GM18870 (cell line): ENCODE measurements at regions not wholly inside any gene's neighbourhood (a gene's known extent, or its start where the extent isn't known, plus 50 kb on each side); places are given as distances from the start of the nearest gene placed in this dataset.
"Not testable (repeated sequence)": the region's sequence is repeated elsewhere in the genome, so short reads cannot be mapped to it uniquely, and the experiment has no call there.

Source experiments
- ATAC-seq: cut with Tn5 transposase; IDR thresholded peaks from one replicate; pipeline ENCODE4 v1.9.1; 2021; ENCODE audit warnings: moderate library complexity; ENCODE audit not compliant: unreplicated experiment

GRCh38 chr7:20466543-20467021, 135.9 kb downstream of the ITGB8 start:
- no peak for ATAC-seq

- no peak for ATAC-seq
These were observed 139.4 kb downstream of the ITGB8 start for GRCh38 chr7:20470082-20470481.

- no peak for ATAC-seq
These were observed 140.0 kb downstream of the ITGB8 start for GRCh38 chr7:20470726-20471125.

- no peak for ATAC-seq
These were observed 141.2 kb upstream of the ABCB5 start for GRCh38 chr7:20474249-20474648.

- no peak for ATAC-seq
These were observed 139.7 kb upstream of the ABCB5 start for GRCh38 chr7:20475756-20476155.

GRCh38 chr7:20477067-20477466, 138.4 kb upstream of the ABCB5 start:
- no peak for ATAC-seq

GRCh38 chr7:20479706-20480105, 135.8 kb upstream of the ABCB5 start:
- ATAC-seq: no peak

GRCh38 chr7:20482071-20482470, 133.4 kb upstream of the ABCB5 start:
- ATAC-seq: no peak

GRCh38 chr7:20484356-20484755, 131.1 kb upstream of the ABCB5 start:
- ATAC-seq: no peak

GRCh38 chr7:20488850-20489249, 126.6 kb upstream of the ABCB5 start:
- no peak for ATAC-seq

- no peak for ATAC-seq
These were observed 124.2 kb upstream of the ABCB5 start for GRCh38 chr7:20491284-20491683.

- ATAC-seq: no peak
These were observed 120.9 kb upstream of the ABCB5 start for GRCh38 chr7:20494566-20494965.

- ATAC-seq: not testable (repeated sequence)
These were observed 114.0 kb upstream of the ABCB5 start for GRCh38 chr7:20501473-20501872.

GRCh38 chr7:20503278-20503950, 112.1 kb upstream of the ABCB5 start:
- ATAC-seq: no peak

GRCh38 chr7:20504060-20504459, 111.4 kb upstream of the ABCB5 start:
- ATAC-seq: no peak

GRCh38 chr7:20506175-20506574, 109.3 kb upstream of the ABCB5 start:
- no peak for ATAC-seq

- no peak for ATAC-seq
These were observed 108.3 kb upstream of the ABCB5 start for GRCh38 chr7:20507157-20507556.

- no peak for ATAC-seq
These were observed 107.4 kb upstream of the ABCB5 start for GRCh38 chr7:20508109-20508508.

GRCh38 chr7:20509892-20510572, 105.4 kb upstream of the ABCB5 start:
- ATAC-seq: no peak

- no peak for ATAC-seq
These were observed 104.9 kb upstream of the ABCB5 start for GRCh38 chr7:20510573-20510900.

- ATAC-seq: no peak
These were observed 102.1 kb upstream of the ABCB5 start for GRCh38 chr7:20513341-20513740.

GRCh38 chr7:20513897-20514296, 101.6 kb upstream of the ABCB5 start:
- ATAC-seq: no peak

GRCh38 chr7:20514364-20514763, 101.1 kb upstream of the ABCB5 start:
- ATAC-seq: no peak
